ENCODE measurements at regions not wholly inside any gene's neighbourhood (a gene's known extent, or its start where the extent isn't known, plus 50 kb on each side); places are given as distances from the start of the nearest gene placed in this dataset.

DNA sequence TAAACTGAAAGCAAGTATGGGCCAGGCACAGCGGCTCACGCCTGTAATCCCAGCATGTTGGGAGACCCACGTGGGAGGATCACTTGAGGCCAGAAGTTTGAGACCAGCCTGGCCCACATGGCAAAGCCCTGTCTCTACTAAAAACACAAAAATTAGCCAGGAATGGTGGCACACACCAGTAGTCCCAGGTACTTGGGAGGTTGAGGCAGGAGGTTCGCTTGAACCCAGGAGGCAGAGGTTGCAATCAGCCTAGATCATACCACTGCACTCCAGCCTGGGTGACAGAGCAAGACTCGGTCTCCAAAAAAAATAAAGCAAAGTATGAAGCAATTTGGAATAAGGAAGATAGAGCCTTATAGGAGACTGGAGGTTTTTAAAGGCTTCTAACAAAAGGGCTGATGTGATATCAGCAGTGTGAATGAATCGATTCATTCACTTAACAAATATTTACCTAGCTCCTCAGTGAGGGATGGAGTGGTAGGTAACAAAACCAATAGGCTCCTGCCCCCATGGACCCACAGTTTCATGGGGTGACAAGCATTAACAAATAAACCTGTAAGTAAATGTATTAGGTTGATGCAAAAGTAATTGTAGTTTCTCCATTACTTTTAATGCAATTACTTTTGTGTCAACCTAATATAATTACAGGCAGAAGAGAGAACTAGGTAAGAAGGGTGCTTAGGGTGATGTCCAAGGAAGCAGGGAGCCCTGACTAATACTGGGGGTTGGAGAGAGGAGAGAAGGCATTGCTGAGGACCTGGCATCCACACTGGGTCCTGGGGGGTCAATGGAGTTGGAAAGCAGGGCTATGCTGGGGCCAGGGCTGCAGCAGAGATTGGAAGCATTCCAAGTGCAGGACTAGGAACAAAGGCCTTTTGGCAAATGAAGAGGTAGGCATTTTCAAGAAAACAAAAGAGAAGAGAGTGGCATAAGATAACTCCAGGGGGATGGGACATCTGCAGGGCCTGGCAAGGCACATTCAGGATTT, 195.4 kb upstream of the ARL4C start:
- TF ChIP-seq CTCF (IDR thresholded peaks at IDR 0.05) (no peak), CBX2 (IDR thresholded peaks at IDR 0.05; ENCODE audit: borderline replicate concordance, low read depth) (no peak), REST (IDR thresholded peaks at IDR 0.05) (no peak), FOSL2 (IDR thresholded peaks at IDR 0.05) (no peak), FOSL2 (CRISPR knock-in tag; IDR thresholded peaks at IDR 0.05) (no peak), EP300 (IDR thresholded peaks at IDR 0.05) (no peak), KDM1A (IDR thresholded peaks at IDR 0.05; ENCODE audit: low read depth) (no peak), TP53 (CRISPR knock-in tag; IDR thresholded peaks at IDR 0.05) (no peak), FOXS1 (CRISPR knock-in tag; IDR thresholded peaks at IDR 0.05) (no peak), RFX5 (IDR thresholded peaks at IDR 0.05) (no peak), HOXA7 (CRISPR knock-in tag; IDR thresholded peaks at IDR 0.05) (no peak)
